SK-N-MC (cell line): ENCODE measurements at regions not wholly inside any gene's neighbourhood (a gene's known extent, or its start where the extent isn't known, plus 50 kb on each side); places are given as distances from the start of the nearest gene placed in this dataset.

Experiments used
- EZH2 ChIP-seq: fragments of 200-600 bp; sonication (generic); IDR thresholded peaks from one replicate; pipeline ENCODE4 v1.6.1; 2017; ENCODE audit warnings: antibody characterized with exemption
- POLR2AphosphoS5 ChIP-seq: IDR thresholded peaks from 2 replicates; pipeline ENCODE4 v1.6.1; 2012; ENCODE audit warnings: mild to moderate bottlenecking, low read depth, low read length, borderline replicate concordance

- TF ChIP-seq EZH2 = no peak
- TF ChIP-seq POLR2AphosphoS5 = no peak
These were observed 130.2 kb downstream of the OSR1 start for GRCh38 chr2:19228181-19228593.
